HepG2 (cell line): ENCODE measurements at regions not wholly inside any gene's neighbourhood (a gene's known extent, or its start where the extent isn't known, plus 50 kb on each side); places are given as distances from the start of the nearest gene placed in this dataset.
A peak's percentile ranks its signal among the peaks of the same experiment; 100 is the strongest.

ENCODE experiments used
- ATAC-seq: fragments of 200-7000 bp; cut with Tn5 transposase; 3 replicates; pipeline ENCODE4 v1.9.1; 2020; ENCODE audit warnings: mild to moderate bottlenecking, moderate library complexity
- BruUV-seq: library from RNA; stranded (reverse); fragments of 400-500 nt; replicated peaks from 2 replicates; lab custom pipeline; 2021; lab: Mats Ljungman, UMichigan
- CTCF ChIA-PET: fragments of 300-600 bp; formaldehyde crosslinking; extraction: SDS; loops from one replicate; lab custom pipeline; 2021; ENCODE audit warnings: low total read pairs, inconsistent platforms, low intra/inter-chr PET ratio; lab: Yijun Ruan, JAX
- POLR2A ChIA-PET: fragments of 350-600 bp; sonication (Branson Sonifier 250); formaldehyde crosslinking; loops from one replicate; lab custom pipeline; 2020; ENCODE audit warnings: antibody characterized with exemption, inconsistent platforms; lab: Yijun Ruan, JAX
- DNase-seq: peaks from one replicate; pipeline ENCODE4 v3.0.0-alpha.2; 2015; ENCODE audit warnings: low spot score
- FAIRE-seq: peaks from 3 replicates; lab custom pipeline; 2011; peaks lifted over from hg19 to GRCh38; lab: Jason Lieb, UNC
- H2AFZ ChIP-seq: one replicate; pipeline ENCODE4 v1.6.1; 2011; ENCODE audit warnings: low read length, inconsistent platforms
- H3K27ac ChIP-seq: fragments of 300-600 bp; 3 replicates; pipeline ENCODE4 v1.8.0; 2011; ENCODE audit warnings: mixed run types, mild to moderate bottlenecking, mixed read lengths, low read length, inconsistent platforms; ENCODE audit not compliant: insufficient read depth; ENCODE audit errors: extremely low read length
- H3K27me3 ChIP-seq, 2 experiments: fragments of 200-600 bp in 1 of 2; 2 replicates in 1 of 2; 3 replicates in 1 of 2; pipeline versions ENCODE4 v1.6.0 to v1.8.0; 2011; ENCODE audit warnings: low read length in 2 of 2, mild to moderate bottlenecking in 2 of 2, moderate library complexity in 2 of 2, inconsistent platforms in 1 of 2; ENCODE audit not compliant: insufficient read depth in 2 of 2, control insufficient read depth in 1 of 2
- H3K36me3 ChIP-seq, 2 experiments: fragments of 200-600 bp in 1 of 2; replicated peaks in 1 of 2; 2 replicates in 1 of 2; 3 replicates in 1 of 2; pipeline versions ENCODE4 v1.5.1 to v1.8.0; 2011; ENCODE audit warnings: low read length in 2 of 2, inconsistent platforms in 1 of 2; ENCODE audit not compliant: insufficient read depth in 2 of 2, control insufficient read depth in 1 of 2
- H3K4me1 ChIP-seq: 2 replicates; pipeline ENCODE4 v1.5.1; 2012; ENCODE audit warnings: low read length, inconsistent platforms; ENCODE audit not compliant: insufficient read depth
- H3K4me2 ChIP-seq: 2 replicates; pipeline ENCODE4 v1.6.0; 2011; ENCODE audit warnings: low read depth, low read length, inconsistent platforms
- H3K4me3 ChIP-seq, 3 experiments: fragments of 200-600 bp in 1 of 3; sonication (generic), shearing (Covaris generic) in 1 of 3; replicated peaks in 1 of 3; 2 replicates each; pipeline ENCODE4 v1.5.1; 2011 to 2016; ENCODE audit warnings: low read length in 3 of 3, inconsistent platforms in 2 of 3, low read depth in 2 of 3, mild to moderate bottlenecking in 2 of 3, control low read depth in 1 of 3, mixed read lengths in 1 of 3; ENCODE audit not compliant: insufficient read depth in 1 of 3
- H3K79me2 ChIP-seq: one replicate; pipeline ENCODE4 v1.6.1; 2011; ENCODE audit warnings: low read length, inconsistent platforms; ENCODE audit not compliant: insufficient read depth
- H3K9ac ChIP-seq: 2 replicates; pipeline ENCODE4 v1.6.0; 2011; ENCODE audit warnings: mild to moderate bottlenecking, low read depth, low read length, inconsistent platforms; ENCODE audit not compliant: insufficient read depth
- H3K9me3 ChIP-seq: 2 replicates; pipeline ENCODE4 v1.5.1; 2012; ENCODE audit warnings: mild to moderate bottlenecking, low read length
- H4K20me1 ChIP-seq: 2 replicates; pipeline ENCODE4 v1.6.0; 2011; ENCODE audit warnings: inconsistent platforms, mild to moderate bottlenecking, low read length, moderate library complexity; ENCODE audit not compliant: insufficient read depth
- ATM ChIP-seq: fragments of 450-650 bp; IDR thresholded peaks from 2 replicates; pipeline ENCODE4 v1.7.1; 2017; ENCODE audit warnings: mild to moderate bottlenecking, borderline replicate concordance
- NFYB ChIP-seq: sonication (generic); formaldehyde crosslinking; IDR thresholded peaks from 2 replicates; pipeline ENCODE4 v1.4.0; 2020; ENCODE audit warnings: missing genetic modification reagents
- NFYC ChIP-seq: IDR thresholded peaks from 2 replicates; pipeline ENCODE4 v1.6.1; 2016; ENCODE audit warnings: missing genetic modification reagents, missing compliant biosample characterization
- PCBP1 ChIP-seq: fragments of 200-400 bp; formaldehyde crosslinking; IDR thresholded peaks from 2 replicates; pipeline ENCODE4 v1.6.1; 2017; ENCODE audit warnings: mild to moderate bottlenecking, low read depth, low read length, borderline replicate concordance
- SIX4 ChIP-seq: sonication (generic); formaldehyde crosslinking; IDR thresholded peaks from 2 replicates; pipeline ENCODE4 v1.4.0; 2020; ENCODE audit warnings: missing genetic modification reagents
- ZFP36L2 ChIP-seq: sonication (generic); formaldehyde crosslinking; IDR thresholded peaks from 2 replicates; pipeline ENCODE4 v1.4.0; 2020; ENCODE audit warnings: missing genetic modification reagents
- ZNF761 ChIP-seq: sonication (generic); formaldehyde crosslinking; conservative IDR thresholded peaks from 2 replicates; pipeline ENCODE4 v1.4.0; 2020; ENCODE audit warnings: mild to moderate bottlenecking, missing genetic modification reagents
- ZNF850 ChIP-seq: sonication (generic); formaldehyde crosslinking; conservative IDR thresholded peaks from 2 replicates; pipeline ENCODE4 v1.9.0; 2021; ENCODE audit warnings: mild to moderate bottlenecking, missing genetic modification reagents
- ZNF878 ChIP-seq: sonication (generic); formaldehyde crosslinking; IDR thresholded peaks from 2 replicates; pipeline ENCODE4 v1.8.1; 2023; ENCODE audit warnings: mild to moderate bottlenecking, missing genetic modification reagents, moderate library complexity
- ZSCAN22 ChIP-seq: sonication (generic); formaldehyde crosslinking; IDR thresholded peaks from 2 replicates; pipeline ENCODE4 v1.4.0; 2020; ENCODE audit warnings: mild to moderate bottlenecking, missing genetic modification reagents
- WGBS: methylation state at CpG from one replicate; pipeline ENCODE4 v1.1.6; 2017; ENCODE audit warnings: low lambda C conversion rate; 5-methylcytosine and 5-hydroxymethylcytosine counted together
- in situ Hi-C: cut with HindIII; loops from 2 replicates; pipeline ENCODE4 v1.10.0; 2017; ENCODE audit warnings: low pct_unique_long_range_greater_than_20kb; ENCODE audit not compliant: extremely low pct_ligation_motif_present
- intact Hi-C: fragments of 100-400 bp; cut with micrococcal nuclease; formaldehyde crosslinking; loops from one replicate; pipeline ENCODE4 v1.10.0; 2022; ENCODE audit not compliant: unreplicated experiment
- TF ChIP-seq, protein P1 (sequence below): IDR thresholded peaks from 2 replicates; pipeline ENCODE4 v1.6.1; 2018; ENCODE audit warnings: missing genetic modification reagents, mild to moderate bottlenecking, missing compliant biosample characterization
- TF ChIP-seq, protein P2 (sequence below): sonication (generic); formaldehyde crosslinking; IDR thresholded peaks from 2 replicates; pipeline ENCODE4 v1.4.0; 2020; ENCODE audit warnings: missing genetic modification reagents
- TF ChIP-seq, protein P3 (sequence below): sonication (generic); formaldehyde crosslinking; IDR thresholded peaks from 2 replicates; pipeline ENCODE4 v1.5.0; 2020; ENCODE audit warnings: mild to moderate bottlenecking, missing genetic modification reagents
- TF ChIP-seq, protein P4 (sequence below): sonication (generic); formaldehyde crosslinking; IDR thresholded peaks from 2 replicates; pipeline ENCODE4 v1.4.0; 2020; ENCODE audit warnings: mild to moderate bottlenecking, missing genetic modification reagents
- TF ChIP-seq, protein P5 (sequence below): IDR thresholded peaks from 2 replicates; pipeline ENCODE4 v1.6.1; 2016; ENCODE audit warnings: missing genetic modification reagents, missing compliant biosample characterization

DNA sequence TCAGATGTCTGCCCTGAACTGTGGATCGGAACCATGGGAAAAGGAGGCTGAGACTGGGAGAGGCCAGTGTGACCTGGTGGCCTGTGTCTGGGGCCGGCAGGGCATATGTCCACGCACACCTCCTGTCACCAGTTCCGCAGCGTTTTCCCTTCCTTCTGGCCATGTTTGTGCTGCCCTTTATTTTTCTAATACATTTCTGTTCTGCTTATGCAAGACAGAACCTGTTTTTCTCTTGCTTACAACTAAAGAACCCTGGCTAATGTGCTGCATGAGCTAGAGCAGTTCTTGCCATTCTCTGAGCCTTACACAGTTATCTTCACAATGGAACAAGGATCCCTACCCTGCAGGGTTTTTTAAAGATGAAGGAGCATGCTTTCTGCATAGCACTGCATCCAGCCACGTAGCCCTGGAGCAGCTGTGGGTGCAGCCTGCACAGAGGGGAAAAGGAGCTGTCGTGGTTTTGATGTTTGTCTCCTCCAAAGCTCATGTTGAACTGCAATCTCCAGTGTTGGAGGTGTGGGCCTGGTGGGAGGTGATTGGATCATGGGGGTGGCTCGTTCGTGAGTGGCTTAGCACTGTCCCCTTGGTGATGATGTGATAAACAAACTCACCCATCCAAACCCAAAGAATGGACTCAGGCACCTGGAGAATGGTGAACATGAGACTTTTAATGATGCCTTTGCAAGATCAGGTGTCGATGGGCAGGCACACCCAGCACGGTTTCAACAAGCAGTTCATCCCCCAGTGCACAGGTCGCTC is 84.8 kb upstream of the SHANK2 start (continued):
- TF ChIP-seq ATM (no peak), ZSCAN22 (CRISPR knock-in tag) (no peak), PCBP1 (no peak), ZFP36L2 (CRISPR knock-in tag) (no peak)

DNA sequence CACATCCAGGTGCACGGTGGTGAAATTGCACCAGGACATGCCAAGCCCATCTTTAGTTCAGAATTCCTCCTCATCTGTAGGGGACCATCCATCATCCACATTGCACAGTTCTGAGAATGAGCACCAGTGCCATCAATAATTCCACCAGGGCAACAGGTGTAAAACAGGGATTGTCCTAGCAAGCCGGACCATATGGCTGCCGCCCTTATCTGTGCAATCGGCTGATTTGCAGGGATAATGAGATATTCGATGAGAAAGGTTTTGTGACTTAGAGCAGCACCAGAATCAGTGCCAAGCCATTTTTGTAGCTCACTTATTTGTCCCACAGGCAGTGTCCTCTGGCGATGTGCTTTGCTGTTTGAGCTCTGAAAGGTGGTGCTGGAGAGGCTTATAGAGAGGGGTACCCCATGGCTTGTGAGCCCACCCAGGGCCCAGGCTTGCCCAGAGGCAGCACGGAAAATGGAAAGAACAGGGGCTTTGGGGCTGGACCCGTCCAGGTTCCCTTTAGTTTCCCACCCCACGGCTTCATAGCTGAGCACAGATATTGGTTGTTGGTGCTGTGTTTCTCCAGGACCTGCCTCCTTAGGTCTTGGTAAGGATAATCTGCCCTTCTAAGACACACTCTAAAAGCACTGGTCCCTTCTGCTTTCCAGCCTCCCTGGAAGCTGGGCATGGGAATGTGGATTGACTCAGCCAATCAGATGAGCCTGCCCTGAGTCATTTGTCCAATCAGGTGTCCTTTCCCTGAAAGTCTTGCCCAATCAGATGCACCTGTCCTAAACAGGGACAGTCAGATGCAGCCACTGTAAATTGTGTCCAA is 84.0 kb upstream of the SHANK2 start:
- Histone ChIP-seq H2AFZ (no peak overlapping the region), H3K4me2 (no peak overlapping the region), H3K27ac (no peak overlapping the region), H3K9ac (no peak overlapping the region), H3K27me3 (peaks cover 4 to 36% of the 10 kb centered on the region in 2 experiments), H3K36me3 (no peaks in the 10 kb centered on the region), H3K79me2 (no peaks in the 10 kb centered on the region), H3K4me3 (no peak overlapping the region), H3K4me1 (no peaks in the 10 kb centered on the region), H3K9me3 (peaks cover 13% of the 10 kb centered on the region), H4K20me1 (no peaks in the 10 kb centered on the region)
- BruUV-seq: no TSS peak
- ATAC-seq (no peak), FAIRE-seq (no peak), DNase-seq (no peak)
- intact Hi-C loops: no loop called here
- ChIA-PET CTCF (no interaction called here), POLR2A (interaction anchor here (0.8 kb wide), 1 partner anchor 83 kb away, joined by 3 read pairs; no protein-coding TSS in a partner anchor)
- in situ Hi-C loops: no loop called here
- TF ChIP-seq ZNF761: no peak
- TF ChIP-seq, protein P1, sequence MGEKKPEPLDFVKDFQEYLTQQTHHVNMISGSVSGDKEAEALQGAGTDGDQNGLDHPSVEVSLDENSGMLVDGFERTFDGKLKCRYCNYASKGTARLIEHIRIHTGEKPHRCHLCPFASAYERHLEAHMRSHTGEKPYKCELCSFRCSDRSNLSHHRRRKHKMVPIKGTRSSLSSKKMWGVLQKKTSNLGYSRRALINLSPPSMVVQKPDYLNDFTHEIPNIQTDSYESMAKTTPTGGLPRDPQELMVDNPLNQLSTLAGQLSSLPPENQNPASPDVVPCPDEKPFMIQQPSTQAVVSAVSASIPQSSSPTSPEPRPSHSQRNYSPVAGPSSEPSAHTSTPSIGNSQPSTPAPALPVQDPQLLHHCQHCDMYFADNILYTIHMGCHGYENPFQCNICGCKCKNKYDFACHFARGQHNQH (CRISPR knock-in tag): no peak
- peak; percentile 58 for TF ChIP-seq NFYC (CRISPR knock-in tag)
- no peak for TF ChIP-seq ZNF850 (CRISPR knock-in tag)
- TF ChIP-seq, protein P2, sequence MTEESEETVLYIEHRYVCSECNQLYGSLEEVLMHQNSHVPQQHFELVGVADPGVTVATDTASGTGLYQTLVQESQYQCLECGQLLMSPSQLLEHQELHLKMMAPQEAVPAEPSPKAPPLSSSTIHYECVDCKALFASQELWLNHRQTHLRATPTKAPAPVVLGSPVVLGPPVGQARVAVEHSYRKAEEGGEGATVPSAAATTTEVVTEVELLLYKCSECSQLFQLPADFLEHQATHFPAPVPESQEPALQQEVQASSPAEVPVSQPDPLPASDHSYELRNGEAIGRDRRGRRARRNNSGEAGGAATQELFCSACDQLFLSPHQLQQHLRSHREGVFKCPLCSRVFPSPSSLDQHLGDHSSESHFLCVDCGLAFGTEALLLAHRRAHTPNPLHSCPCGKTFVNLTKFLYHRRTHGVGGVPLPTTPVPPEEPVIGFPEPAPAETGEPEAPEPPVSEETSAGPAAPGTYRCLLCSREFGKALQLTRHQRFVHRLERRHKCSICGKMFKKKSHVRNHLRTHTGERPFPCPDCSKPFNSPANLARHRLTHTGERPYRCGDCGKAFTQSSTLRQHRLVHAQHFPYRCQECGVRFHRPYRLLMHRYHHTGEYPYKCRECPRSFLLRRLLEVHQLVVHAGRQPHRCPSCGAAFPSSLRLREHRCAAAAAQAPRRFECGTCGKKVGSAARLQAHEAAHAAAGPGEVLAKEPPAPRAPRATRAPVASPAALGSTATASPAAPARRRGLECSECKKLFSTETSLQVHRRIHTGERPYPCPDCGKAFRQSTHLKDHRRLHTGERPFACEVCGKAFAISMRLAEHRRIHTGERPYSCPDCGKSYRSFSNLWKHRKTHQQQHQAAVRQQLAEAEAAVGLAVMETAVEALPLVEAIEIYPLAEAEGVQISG (CRISPR knock-in tag): no peak
- TF ChIP-seq ZNF878 (CRISPR knock-in tag): no peak
- TF ChIP-seq, protein P3, sequence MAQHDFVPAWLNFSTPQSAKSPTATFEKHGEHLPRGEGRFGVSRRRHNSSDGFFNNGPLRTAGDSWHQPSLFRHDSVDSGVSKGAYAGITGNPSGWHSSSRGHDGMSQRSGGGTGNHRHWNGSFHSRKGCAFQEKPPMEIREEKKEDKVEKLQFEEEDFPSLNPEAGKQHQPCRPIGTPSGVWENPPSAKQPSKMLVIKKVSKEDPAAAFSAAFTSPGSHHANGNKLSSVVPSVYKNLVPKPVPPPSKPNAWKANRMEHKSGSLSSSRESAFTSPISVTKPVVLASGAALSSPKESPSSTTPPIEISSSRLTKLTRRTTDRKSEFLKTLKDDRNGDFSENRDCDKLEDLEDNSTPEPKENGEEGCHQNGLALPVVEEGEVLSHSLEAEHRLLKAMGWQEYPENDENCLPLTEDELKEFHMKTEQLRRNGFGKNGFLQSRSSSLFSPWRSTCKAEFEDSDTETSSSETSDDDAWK (CRISPR knock-in tag): no peak
- TF ChIP-seq SIX4 (CRISPR knock-in tag): no peak
- TF ChIP-seq, protein P4, sequence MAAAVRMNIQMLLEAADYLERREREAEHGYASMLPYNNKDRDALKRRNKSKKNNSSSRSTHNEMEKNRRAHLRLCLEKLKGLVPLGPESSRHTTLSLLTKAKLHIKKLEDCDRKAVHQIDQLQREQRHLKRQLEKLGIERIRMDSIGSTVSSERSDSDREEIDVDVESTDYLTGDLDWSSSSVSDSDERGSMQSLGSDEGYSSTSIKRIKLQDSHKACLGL (CRISPR knock-in tag): no peak
- peak; percentile 66 for TF ChIP-seq NFYB
- TF ChIP-seq, protein P5, sequence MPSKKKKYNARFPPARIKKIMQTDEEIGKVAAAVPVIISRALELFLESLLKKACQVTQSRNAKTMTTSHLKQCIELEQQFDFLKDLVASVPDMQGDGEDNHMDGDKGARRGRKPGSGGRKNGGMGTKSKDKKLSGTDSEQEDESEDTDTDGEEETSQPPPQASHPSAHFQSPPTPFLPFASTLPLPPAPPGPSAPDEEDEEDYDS (CRISPR knock-in tag): no peak
- WGBS: 52% methylated on average over 7 of the region's 9 CpGs
